ENCODE measurements at regions not wholly inside any gene's neighbourhood (a gene's known extent, or its start where the extent isn't known, plus 50 kb on each side); places are given as distances from the start of the nearest gene placed in this dataset.

DNA sequence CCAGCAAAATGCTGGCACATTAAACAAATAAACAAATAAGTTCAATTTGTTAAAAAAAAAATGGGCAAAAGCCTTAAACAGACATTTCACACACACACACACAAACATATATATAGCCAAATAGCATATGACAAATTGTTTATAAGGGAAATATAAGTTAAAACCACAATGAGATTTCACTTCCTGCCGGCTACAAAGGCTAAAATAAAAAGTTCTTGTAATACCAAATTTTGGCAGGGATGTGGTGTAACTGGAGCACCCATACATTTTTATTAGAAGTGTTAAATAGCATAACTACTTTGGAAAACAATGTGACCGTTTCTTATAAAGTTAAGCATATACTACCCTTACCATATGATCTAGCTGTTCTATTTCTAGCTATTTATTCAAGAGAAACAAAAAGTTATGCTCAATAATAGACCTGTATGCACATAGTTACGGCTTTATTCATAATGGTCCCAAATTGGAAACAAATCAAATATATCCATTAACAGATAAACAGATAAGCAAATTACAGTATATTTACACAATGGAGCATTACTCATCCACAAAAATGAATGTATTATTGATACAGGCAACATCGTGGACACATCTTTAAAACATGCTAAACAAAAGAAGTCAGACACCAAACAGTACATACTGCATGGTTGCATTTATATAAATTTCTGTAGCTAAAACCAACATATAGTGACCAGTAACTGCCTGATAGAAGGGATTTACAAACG lies 93.9 kb downstream of the EOMES start:
- H3K4me1 ChIP-seq (ENCODE audit: control insufficient read depth, insufficient read depth, low read length), result no peaks in the 10 kb centered on the region; the same call in 1 of the 2 replicates

GRCh38 chr3:27626596-27627118 lies 95.5 kb downstream of the EOMES start:
- no peak overlapping the region for H3K27ac ChIP-seq (ENCODE audit: extremely low read depth, low read depth, low read length)
- no peaks in the 10 kb centered on the region for H3K9me3 ChIP-seq (ENCODE audit: control insufficient read depth, insufficient read depth, low read depth, low read length)
- H3K4me1 ChIP-seq (ENCODE audit: control insufficient read depth, insufficient read depth, low read length), result no peaks in the 10 kb centered on the region; the same call in 1 of the 2 replicates
- H3K36me3 ChIP-seq (ENCODE audit: control insufficient read depth in 2 of 2, insufficient read depth in 1 of 2, low read length in 2 of 2), result no peaks in the 10 kb centered on the region
- no peak overlapping the region for H3K4me3 ChIP-seq (ENCODE audit: low read depth, low read length)
- CTCF ChIA-PET, result no interaction called here
- TF ChIP-seq, protein P1, sequence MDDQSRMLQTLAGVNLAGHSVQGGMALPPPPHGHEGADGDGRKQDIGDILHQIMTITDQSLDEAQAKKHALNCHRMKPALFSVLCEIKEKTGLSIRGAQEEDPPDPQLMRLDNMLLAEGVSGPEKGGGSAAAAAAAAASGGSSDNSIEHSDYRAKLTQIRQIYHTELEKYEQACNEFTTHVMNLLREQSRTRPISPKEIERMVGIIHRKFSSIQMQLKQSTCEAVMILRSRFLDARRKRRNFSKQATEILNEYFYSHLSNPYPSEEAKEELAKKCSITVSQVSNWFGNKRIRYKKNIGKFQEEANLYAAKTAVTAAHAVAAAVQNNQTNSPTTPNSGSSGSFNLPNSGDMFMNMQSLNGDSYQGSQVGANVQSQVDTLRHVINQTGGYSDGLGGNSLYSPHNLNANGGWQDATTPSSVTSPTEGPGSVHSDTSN (CRISPR knock-in tag; IDR thresholded peaks at IDR 0.05), result no peak
- no peak for TF ChIP-seq ZFP69B (tag by site-specific recombination; IDR thresholded peaks at IDR 0.05)
- TF ChIP-seq ZNF791 (tag by site-specific recombination; IDR thresholded peaks at IDR 0.05), result no peak
- TF ChIP-seq ZNF548 (tag by site-specific recombination; IDR thresholded peaks at IDR 0.05), result no peak
- TF ChIP-seq ZNF292 (tag by site-specific recombination; IDR thresholded peaks at IDR 0.05; ENCODE audit: borderline replicate concordance, low read depth), result no peak
- no peak for TF ChIP-seq ZNF324 (tag by site-specific recombination; IDR thresholded peaks at IDR 0.05)
- no peak for TF ChIP-seq SCRT2 (tag by site-specific recombination; IDR thresholded peaks at IDR 0.05)
- POLR2A ChIA-PET, result no interaction called here

More for the DNA sequence above, 93.9 kb downstream of the EOMES start:
- Histone ChIP-seq H3K36me3 (ENCODE audit: control insufficient read depth in 2 of 2, insufficient read depth in 1 of 2, low read length in 2 of 2) (no peaks in the 10 kb centered on the region), H3K4me3 (ENCODE audit: low read depth, low read length) (no peak overlapping the region), H3K27ac (ENCODE audit: extremely low read depth, low read depth, low read length) (no peak overlapping the region), H3K9me3 (ENCODE audit: control insufficient read depth, insufficient read depth, low read depth, low read length) (no peaks in the 10 kb centered on the region)
- TF ChIP-seq ZNF423 (tag by site-specific recombination; IDR thresholded peaks at IDR 0.05) (no peak), ZNF560 (tag by site-specific recombination; IDR thresholded peaks at IDR 0.05; ENCODE audit: borderline replicate concordance) (no peak), SALL2 (tag by site-specific recombination; IDR thresholded peaks at IDR 0.05; ENCODE audit: borderline replicate concordance) (no peak), ZNF335 (tag by site-specific recombination; conservative IDR thresholded peaks at IDR 0.05) (peak; percentile 56; the same call in 1 of the 2 replicates), ZNF677 (tag by site-specific recombination; IDR thresholded peaks at IDR 0.05) (no peak), PRDM1 (tag by site-specific recombination; IDR thresholded peaks at IDR 0.05) (no peak)
- TF ChIP-seq, protein P2, sequence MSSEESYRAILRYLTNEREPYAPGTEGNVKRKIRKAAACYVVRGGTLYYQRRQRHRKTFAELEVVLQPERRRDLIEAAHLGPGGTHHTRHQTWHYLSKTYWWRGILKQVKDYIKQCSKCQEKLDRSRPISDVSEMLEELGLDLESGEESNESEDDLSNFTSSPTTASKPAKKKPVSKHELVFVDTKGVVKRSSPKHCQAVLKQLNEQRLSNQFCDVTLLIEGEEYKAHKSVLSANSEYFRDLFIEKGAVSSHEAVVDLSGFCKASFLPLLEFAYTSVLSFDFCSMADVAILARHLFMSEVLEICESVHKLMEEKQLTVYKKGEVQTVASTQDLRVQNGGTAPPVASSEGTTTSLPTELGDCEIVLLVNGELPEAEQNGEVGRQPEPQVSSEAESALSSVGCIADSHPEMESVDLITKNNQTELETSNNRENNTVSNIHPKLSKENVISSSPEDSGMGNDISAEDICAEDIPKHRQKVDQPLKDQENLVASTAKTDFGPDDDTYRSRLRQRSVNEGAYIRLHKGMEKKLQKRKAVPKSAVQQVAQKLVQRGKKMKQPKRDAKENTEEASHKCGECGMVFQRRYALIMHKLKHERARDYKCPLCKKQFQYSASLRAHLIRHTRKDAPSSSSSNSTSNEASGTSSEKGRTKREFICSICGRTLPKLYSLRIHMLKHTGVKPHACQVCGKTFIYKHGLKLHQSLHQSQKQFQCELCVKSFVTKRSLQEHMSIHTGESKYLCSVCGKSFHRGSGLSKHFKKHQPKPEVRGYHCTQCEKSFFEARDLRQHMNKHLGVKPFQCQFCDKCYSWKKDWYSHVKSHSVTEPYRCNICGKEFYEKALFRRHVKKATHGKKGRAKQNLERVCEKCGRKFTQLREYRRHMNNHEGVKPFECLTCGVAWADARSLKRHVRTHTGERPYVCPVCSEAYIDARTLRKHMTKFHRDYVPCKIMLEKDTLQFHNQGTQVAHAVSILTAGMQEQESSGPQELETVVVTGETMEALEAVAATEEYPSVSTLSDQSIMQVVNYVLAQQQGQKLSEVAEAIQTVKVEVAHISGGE (tag by site-specific recombination; conservative IDR thresholded peaks at IDR 0.05; ENCODE audit: low read depth), result no peak
- CTCF ChIA-PET, result interaction anchor here (0.6 to 0.7 kb wide), 2 partner anchors 93 to 436 kb away, joined by 3 read pairs; no protein-coding TSS in a partner anchor
- POLR2A ChIA-PET, result no interaction called here

- no peaks in the 10 kb centered on the region; the same call in 1 of the 2 replicates for H3K4me1 ChIP-seq (ENCODE audit: control insufficient read depth, insufficient read depth, low read length)
- ChIA-PET POLR2A (no interaction called here), CTCF (no interaction called here)
- no peaks in the 10 kb centered on the region for H3K36me3 ChIP-seq (ENCODE audit: control insufficient read depth in 2 of 2, insufficient read depth in 1 of 2, low read length in 2 of 2)
- H3K27ac ChIP-seq (ENCODE audit: extremely low read depth, low read depth, low read length), result no peak overlapping the region
- H3K9me3 ChIP-seq (ENCODE audit: control insufficient read depth, insufficient read depth, low read depth, low read length), result no peaks in the 10 kb centered on the region
- H3K4me3 ChIP-seq (ENCODE audit: low read depth, low read length), result no peak overlapping the region
- TF ChIP-seq ZNF830 (tag by site-specific recombination; IDR thresholded peaks at IDR 0.05; ENCODE audit: low read depth) (no peak), SETDB1 (IDR thresholded peaks at IDR 0.05; ENCODE audit: insufficient read length, low read length) (no peak), ZNF335 (tag by site-specific recombination; conservative IDR thresholded peaks at IDR 0.05) (0 out of 2 replicates have a peak, but pooled peaks have one; percentile 26), ZNF148 (tag by site-specific recombination; IDR thresholded peaks at IDR 0.05; ENCODE audit: borderline replicate concordance) (no peak), TRIM28 (IDR thresholded peaks at IDR 0.05; ENCODE audit: borderline replicate concordance, low read length) (no peak), ZNF48 (tag by site-specific recombination; IDR thresholded peaks at IDR 0.05) (no peak), ZNF768 (tag by site-specific recombination; IDR thresholded peaks at IDR 0.05) (no peak), ZNF221 (tag by site-specific recombination; IDR thresholded peaks at IDR 0.05; ENCODE audit: borderline replicate concordance) (no peak)
- TF ChIP-seq, protein P3, sequence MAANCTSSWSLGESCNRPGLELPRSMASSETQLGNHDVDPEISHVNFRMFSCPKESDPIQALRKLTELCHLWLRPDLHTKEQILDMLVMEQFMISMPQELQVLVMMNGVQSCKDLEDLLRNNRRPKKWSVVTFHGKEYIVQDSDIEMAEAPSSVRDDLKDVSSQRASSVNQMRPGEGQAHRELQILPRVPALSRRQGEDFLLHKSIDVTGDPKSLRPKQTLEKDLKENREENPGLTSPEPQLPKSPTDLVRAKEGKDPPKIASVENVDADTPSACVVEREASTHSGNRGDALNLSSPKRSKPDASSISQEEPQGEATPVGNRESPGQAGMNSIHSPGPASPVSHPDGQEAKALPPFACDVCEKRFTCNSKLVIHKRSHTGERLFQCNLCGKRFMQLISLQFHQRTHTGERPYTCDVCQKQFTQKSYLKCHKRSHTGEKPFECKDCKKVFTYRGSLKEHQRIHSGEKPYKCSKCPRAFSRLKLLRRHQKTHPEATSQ (tag by site-specific recombination; IDR thresholded peaks at IDR 0.05), result no peak
Measured at GRCh38 chr3:27625864-27626263, 96.3 kb downstream of the EOMES start.

Data from HEK293 (cell line).